Peyer's patch (tissue), 4 donors: ENCODE measurements at regions not wholly inside any gene's neighbourhood (a gene's known extent, or its start where the extent isn't known, plus 50 kb on each side); places are given as distances from the start of the nearest gene placed in this dataset.

ENCODE experiments used
- CTCF ChIP-seq, 6 experiments: fragments of 450-650 bp in 4 of 6; fragments of 200-600 bp in 2 of 6; sonication (generic) in 1 of 6; IDR thresholded peaks; one replicate each; pipeline ENCODE4 v1.5.1; 2017 to 2019; ENCODE audit warnings: antibody characterized with exemption in 6 of 6, mild to moderate bottlenecking in 3 of 6, moderate library complexity in 1 of 6
- POLR2A ChIP-seq, 2 donors: fragments of 450-650 bp; IDR thresholded peaks; one replicate each; pipeline ENCODE4 v1.5.1; 2017; ENCODE audit warnings: antibody characterized with exemption in 2 of 2, mild to moderate bottlenecking in 2 of 2, moderate library complexity in 2 of 2

GRCh38 chr4:77385124-77385969 is 220.3 kb upstream of the CXCL13 start:
- no peak for TF ChIP-seq POLR2A (IDR thresholded peaks at IDR 0.05)
- TF ChIP-seq CTCF (IDR thresholded peaks at IDR 0.05) = peak; percentile 47 to 92 (median 83)
